ENCODE measurements at regions not wholly inside any gene's neighbourhood (a gene's known extent, or its start where the extent isn't known, plus 50 kb on each side); places are given as distances from the start of the nearest gene placed in this dataset.

DNA sequence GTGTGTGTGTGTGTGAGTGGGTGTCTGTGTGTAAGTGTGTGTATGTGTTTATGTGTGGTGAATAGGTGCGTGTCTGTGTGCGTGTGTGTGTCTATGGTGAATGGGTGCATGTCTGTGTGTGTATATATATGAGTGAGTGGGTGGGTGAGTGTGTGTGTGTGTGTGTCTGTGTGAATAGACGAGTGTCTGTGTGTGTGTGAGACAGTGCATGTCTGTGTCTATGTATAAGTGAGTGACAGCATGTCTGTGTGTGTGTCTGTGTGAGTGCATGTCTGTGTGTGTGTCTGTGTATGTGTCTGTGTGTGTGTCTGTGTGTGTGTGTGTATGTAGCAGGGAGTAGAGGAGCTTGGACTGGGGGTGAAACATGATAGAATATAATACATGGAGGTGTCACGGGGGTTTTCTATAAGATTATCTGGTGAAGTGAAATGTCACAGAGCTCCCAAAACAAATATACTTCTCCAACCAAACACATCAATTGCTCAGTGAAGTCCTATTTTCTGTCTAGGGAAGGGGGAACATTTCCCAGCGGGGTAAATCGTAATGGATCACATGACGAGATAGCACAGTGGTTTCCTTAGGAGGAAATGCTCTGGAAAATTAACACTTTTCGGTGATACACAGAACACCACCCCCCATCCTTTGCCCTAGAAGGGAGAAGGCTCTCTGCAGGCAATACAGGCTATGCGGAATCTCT, 723.3 kb upstream of the CELF2 start:
- TF ChIP-seq GATA3 (IDR thresholded peaks at IDR 0.05; ENCODE audit: low read depth, low read length) (no peak), GATA2 (IDR thresholded peaks at IDR 0.05; ENCODE audit: low read depth, low read length) (no peak)

All from SH-SY5Y (cell line).